Breast epithelium (tissue), 4 donors: ENCODE measurements at regions not wholly inside any gene's neighbourhood (a gene's known extent, or its start where the extent isn't known, plus 50 kb on each side); places are given as distances from the start of the nearest gene placed in this dataset.

ENCODE experiments used
- DNase-seq, 2 donors: peaks; one replicate each; pipeline ENCODE4 v3.0.0-alpha.2; 2019; ENCODE audit warnings: low spot score in 2 of 2
- H3K27ac ChIP-seq, 2 donors: fragments of 200-600 bp; sonication (generic) in 1 of 2; one replicate each; pipeline ENCODE4 v1.5.1; 2016 to 2019; ENCODE audit warnings: mild to moderate bottlenecking in 1 of 2
- H3K27me3 ChIP-seq, 2 donors: fragments of 200-600 bp; sonication (generic) in 1 of 2; one replicate each; pipeline versions ENCODE4 v1.5.1 to v1.6.0; 2017 to 2019; ENCODE audit warnings: control low read depth in 1 of 2, mild to moderate bottlenecking in 1 of 2
- H3K36me3 ChIP-seq: fragments of 200-600 bp; one replicate; pipeline ENCODE4 v1.5.1; 2019
- H3K4me1 ChIP-seq, 2 donors: fragments of 200-600 bp; sonication (generic); one replicate each; pipeline ENCODE4 v1.5.1; 2016 to 2019; ENCODE audit warnings: control low read depth in 1 of 2
- H3K4me3 ChIP-seq, 3 donors: fragments of 200-600 bp; sonication (generic); 1 replicate in 2 of 3; 2 replicates in 1 of 3; pipeline ENCODE4 v1.5.1; 2016 to 2019; ENCODE audit warnings: mild to moderate bottlenecking in 3 of 3, moderate library complexity in 2 of 3
- H3K9me3 ChIP-seq, 2 donors: fragments of 200-600 bp; sonication (generic) in 1 of 2; one replicate each; pipeline ENCODE4 v1.5.1; 2016 to 2019; ENCODE audit warnings: control low read depth in 1 of 2
- CTCF ChIP-seq, 3 donors: fragments of 450-650 bp; IDR thresholded peaks; one replicate each; pipeline ENCODE4 v1.5.1; 2016 to 2017; ENCODE audit warnings: antibody characterized with exemption in 3 of 3, mild to moderate bottlenecking in 3 of 3, moderate library complexity in 3 of 3
- POLR2A ChIP-seq: fragments of 450-650 bp; IDR thresholded peaks from one replicate; pipeline ENCODE4 v1.6.1; 2016; ENCODE audit warnings: antibody characterized with exemption, mild to moderate bottlenecking, moderate library complexity
- POLR2AphosphoS5 ChIP-seq, 3 donors: sonication (generic); formaldehyde crosslinking; IDR thresholded peaks; one replicate each; pipeline ENCODE4 v1.6.1; 2017; ENCODE audit warnings: antibody characterized with exemption in 3 of 3
- intact Hi-C: fragments of 100-400 bp; cut with DNase I; formaldehyde crosslinking; loops from one replicate; pipeline ENCODE4 v1.15.1; 2023; ENCODE audit warnings: low total_unique reads

DNA sequence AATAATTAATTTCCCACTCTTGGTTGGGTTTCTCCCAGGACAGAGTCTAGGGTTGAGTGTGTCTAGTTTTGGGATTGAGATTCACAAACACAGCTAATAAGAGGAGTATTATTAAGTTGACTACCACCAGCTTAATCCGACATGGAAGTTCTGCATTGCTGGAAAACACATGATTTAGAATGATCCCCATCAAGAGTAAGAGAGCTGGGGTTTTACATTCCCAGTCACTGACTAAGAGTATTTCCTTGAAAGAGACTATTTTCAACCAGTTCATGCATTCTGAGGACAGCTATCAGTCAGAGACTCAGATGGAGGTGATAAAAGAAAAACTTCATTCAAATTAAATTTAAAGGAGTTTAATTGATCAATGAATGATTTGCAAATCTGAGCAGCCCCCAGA is 334.6 kb upstream of the LRATD1 start:
- no peaks in the 10 kb centered on the region for H3K27me3 ChIP-seq
- no peak for DNase-seq
- H3K9me3 ChIP-seq, result no peaks in the 10 kb centered on the region
- no peak overlapping the region for H3K27ac ChIP-seq
- TF ChIP-seq CTCF (IDR thresholded peaks at IDR 0.05), result no peak
- no peak for TF ChIP-seq POLR2A
- no peak for TF ChIP-seq POLR2AphosphoS5 (IDR thresholded peaks at IDR 0.05)
- no peak overlapping the region for H3K4me3 ChIP-seq
- intact Hi-C loops, result no loop called here
- H3K4me1 ChIP-seq, result no peaks in the 10 kb centered on the region
- H3K36me3 ChIP-seq, result no peaks in the 10 kb centered on the region

GRCh38 chr2:14301331-14301730 is 331.2 kb upstream of the LRATD1 start:
- DNase-seq, result no peak
- TF ChIP-seq POLR2A, result no peak
- no peak for TF ChIP-seq POLR2AphosphoS5 (IDR thresholded peaks at IDR 0.05)
- TF ChIP-seq CTCF (IDR thresholded peaks at IDR 0.05), result no peak
- H3K9me3 ChIP-seq, result no peaks in the 10 kb centered on the region
- intact Hi-C loops, result no loop called here
- no peaks in the 10 kb centered on the region for H3K4me1 ChIP-seq
- no peaks in the 10 kb centered on the region for H3K36me3 ChIP-seq
- no peaks in the 10 kb centered on the region for H3K27me3 ChIP-seq
- H3K27ac ChIP-seq, result no peak overlapping the region
- H3K4me3 ChIP-seq, result no peak overlapping the region

GRCh38 chr2:14303366-14304115 is 329.0 kb upstream of the LRATD1 start:
- TF ChIP-seq POLR2A, result no peak
- TF ChIP-seq CTCF (IDR thresholded peaks at IDR 0.05), result no peak
- TF ChIP-seq POLR2AphosphoS5 (IDR thresholded peaks at IDR 0.05), result no peak
- H3K4me1 ChIP-seq, result no peaks in the 10 kb centered on the region
- no peaks in the 10 kb centered on the region for H3K27me3 ChIP-seq
- H3K27ac ChIP-seq, result no peak overlapping the region
- no peaks in the 10 kb centered on the region for H3K9me3 ChIP-seq
- no peak overlapping the region for H3K4me3 ChIP-seq
- no peaks in the 10 kb centered on the region for H3K36me3 ChIP-seq
- DNase-seq, result no peak
- intact Hi-C loops, result no loop called here

DNA sequence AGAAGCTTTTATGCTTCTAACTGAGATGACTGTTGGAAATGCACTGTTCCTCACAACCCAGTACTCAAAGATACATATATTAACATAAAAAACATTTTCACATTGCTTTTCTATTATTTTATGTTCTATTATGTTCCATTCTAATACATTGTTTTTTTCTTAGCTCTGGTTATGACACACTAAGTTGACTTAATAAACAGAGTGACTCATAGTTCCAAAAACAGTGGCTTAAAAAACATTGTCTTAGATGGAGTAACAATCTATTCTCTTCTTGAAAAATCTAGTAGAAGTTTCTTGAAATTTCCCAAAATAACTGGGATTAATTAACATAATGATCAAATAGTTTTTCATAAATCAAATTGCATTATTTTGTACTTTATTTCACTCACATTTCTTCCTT is 328.2 kb upstream of the LRATD1 start:
- Histone ChIP-seq H3K4me3 (no peak overlapping the region), H3K9me3 (no peaks in the 10 kb centered on the region), H3K4me1 (no peaks in the 10 kb centered on the region), H3K36me3 (no peaks in the 10 kb centered on the region), H3K27me3 (no peaks in the 10 kb centered on the region), H3K27ac (no peak overlapping the region)
- TF ChIP-seq POLR2A (no peak), POLR2AphosphoS5 (IDR thresholded peaks at IDR 0.05) (no peak), CTCF (IDR thresholded peaks at IDR 0.05) (no peak)
- DNase-seq, result no peak
- intact Hi-C loops, result no loop called here

DNA sequence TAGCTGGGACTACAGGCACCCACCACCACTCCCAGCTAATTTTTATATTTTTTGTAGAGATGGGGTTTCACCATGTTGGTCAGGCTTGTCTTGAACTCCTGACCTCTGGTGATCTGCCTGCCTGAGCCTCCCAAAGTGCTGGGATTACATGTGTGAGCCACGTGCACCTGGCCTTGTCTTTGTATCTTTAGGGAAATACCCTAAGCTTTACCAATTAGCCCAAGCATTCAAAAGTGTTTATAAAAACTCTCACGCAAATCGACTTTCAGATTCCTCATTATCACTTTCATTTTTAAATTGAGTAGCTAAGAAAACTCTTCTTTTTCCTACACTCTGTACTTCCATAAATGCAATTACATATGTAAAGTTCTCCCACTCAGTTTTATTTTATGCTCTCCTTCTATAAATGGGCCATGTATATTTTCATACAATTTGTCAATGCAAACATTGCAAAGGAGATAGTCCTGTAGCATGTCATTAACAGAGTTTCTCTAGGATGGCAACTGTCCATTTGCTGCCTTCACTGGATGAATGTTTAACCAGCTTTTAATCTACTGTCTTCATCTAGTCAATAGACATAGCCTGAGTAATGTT is 326.2 kb upstream of the LRATD1 start:
- H3K4me1 ChIP-seq, result no peaks in the 10 kb centered on the region
- no peak for TF ChIP-seq POLR2A
- no peak for TF ChIP-seq CTCF (IDR thresholded peaks at IDR 0.05)
- no peak for TF ChIP-seq POLR2AphosphoS5 (IDR thresholded peaks at IDR 0.05)
- H3K4me3 ChIP-seq, result no peak overlapping the region
- DNase-seq, result no peak
- H3K9me3 ChIP-seq, result no peaks in the 10 kb centered on the region
- H3K27me3 ChIP-seq, result no peaks in the 10 kb centered on the region
- H3K27ac ChIP-seq, result no peak overlapping the region
- no peaks in the 10 kb centered on the region for H3K36me3 ChIP-seq
- intact Hi-C loops, result no loop called here
